Endodermal cell (in vitro differentiated cells): ENCODE measurements at regions not wholly inside any gene's neighbourhood (a gene's known extent, or its start where the extent isn't known, plus 50 kb on each side); places are given as distances from the start of the nearest gene placed in this dataset.

Source experiments
- DNase-seq: peaks from one replicate; pipeline ENCODE4 v3.0.0-alpha.2; 2017
- H3K27ac ChIP-seq: 2 replicates; pipeline ENCODE4 v1.5.1; 2013; ENCODE audit warnings: mild to moderate bottlenecking, low read depth, low read length, moderate library complexity
- H3K27me3 ChIP-seq: 2 replicates; pipeline ENCODE4 v1.6.1; 2013; ENCODE audit warnings: mild to moderate bottlenecking, low read length, moderate library complexity; ENCODE audit not compliant: insufficient read depth, control insufficient read depth, poor library complexity, severe bottlenecking
- H3K36me3 ChIP-seq: 2 replicates; pipeline ENCODE4 v1.7.0; 2013; ENCODE audit warnings: mild to moderate bottlenecking, low read length, moderate library complexity; ENCODE audit not compliant: control insufficient read depth, insufficient read depth
- H3K4me1 ChIP-seq: one replicate; pipeline ENCODE4 v1.7.0; 2013; ENCODE audit warnings: low read length; ENCODE audit not compliant: control insufficient read depth, insufficient read depth
- H3K4me3 ChIP-seq: 2 replicates; pipeline ENCODE4 v1.5.1; 2013; ENCODE audit warnings: mild to moderate bottlenecking, low read length, moderate library complexity
- H3K9ac ChIP-seq: 2 replicates; pipeline ENCODE4 v1.6.1; 2013; ENCODE audit warnings: mild to moderate bottlenecking, low read length, moderate library complexity; ENCODE audit not compliant: poor library complexity, severe bottlenecking; ENCODE audit errors: extremely low read depth
- H3K9me3 ChIP-seq: 2 replicates; pipeline ENCODE4 v1.6.1; 2013; ENCODE audit warnings: mild to moderate bottlenecking, low read length, moderate library complexity; ENCODE audit not compliant: control insufficient read depth
- H3K27ac Mint-ChIP-seq: 2 replicates; pipeline ENCODE4 v1.8.0; 2020; ENCODE audit warnings: mixed read lengths
- H3K27me3 Mint-ChIP-seq: 2 replicates; pipeline ENCODE4 v1.8.0; 2021; ENCODE audit warnings: mild to moderate bottlenecking, mixed read lengths; ENCODE audit not compliant: insufficient read depth
- H3K36me3 Mint-ChIP-seq: 2 replicates; pipeline ENCODE4 v1.8.0; 2020; ENCODE audit warnings: low read depth, mixed read lengths
- H3K4me1 Mint-ChIP-seq: 2 replicates; pipeline ENCODE4 v1.8.0; 2020; ENCODE audit warnings: mixed read lengths
- H3K4me3 Mint-ChIP-seq: 2 replicates; pipeline ENCODE4 v1.8.0; 2020; ENCODE audit warnings: mild to moderate bottlenecking, moderate library complexity, mixed read lengths
- H3K9me3 Mint-ChIP-seq: 2 replicates; pipeline ENCODE4 v1.8.0; 2020; ENCODE audit warnings: mild to moderate bottlenecking, mixed read lengths
- WGBS, 2 experiments: methylation state at CpG; one replicate each; pipeline versions ENCODE4 v1.1.5 to v1.1.7; 2013; ENCODE audit warnings: missing lambda C conversion rate in 2 of 2, mixed read lengths in 1 of 2; ENCODE audit not compliant: insufficient coverage in 1 of 2, insufficient read length in 1 of 2; 5-methylcytosine and 5-hydroxymethylcytosine counted together
- TF ChIP-seq, protein P1 (sequence below): fragments of 200-600 bp; sonication (generic); conservative IDR thresholded peaks from 2 replicates; pipeline ENCODE4 v1.5.0; 2021; ENCODE audit warnings: antibody characterized with exemption, mild to moderate bottlenecking

DNA sequence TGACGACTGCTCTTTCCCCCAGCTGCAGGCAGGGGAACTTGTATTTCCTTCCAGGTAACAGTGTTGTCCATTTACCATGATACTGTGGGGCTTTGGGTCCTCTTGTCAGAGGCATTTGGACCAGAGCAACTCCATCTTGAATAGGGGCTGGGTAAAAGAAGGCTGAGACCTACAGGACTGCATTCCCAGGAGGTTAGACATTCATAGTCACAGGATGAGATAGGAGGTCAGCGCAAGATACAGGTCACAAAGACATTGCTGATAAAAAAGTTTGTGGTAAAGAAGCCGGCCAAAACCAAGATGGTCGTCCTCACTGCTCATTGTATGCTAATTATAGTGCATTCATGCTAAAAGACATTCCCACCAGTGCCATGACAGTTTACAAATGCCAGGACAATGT is 249.5 kb downstream of the SLC4A3 start:
- WGBS, 2 experiments, result 77 to 94% methylated on average over 2 to 4 of the region's 4 CpGs
- H3K36me3 ChIP-seq, result no peaks in the 10 kb centered on the region

DNA sequence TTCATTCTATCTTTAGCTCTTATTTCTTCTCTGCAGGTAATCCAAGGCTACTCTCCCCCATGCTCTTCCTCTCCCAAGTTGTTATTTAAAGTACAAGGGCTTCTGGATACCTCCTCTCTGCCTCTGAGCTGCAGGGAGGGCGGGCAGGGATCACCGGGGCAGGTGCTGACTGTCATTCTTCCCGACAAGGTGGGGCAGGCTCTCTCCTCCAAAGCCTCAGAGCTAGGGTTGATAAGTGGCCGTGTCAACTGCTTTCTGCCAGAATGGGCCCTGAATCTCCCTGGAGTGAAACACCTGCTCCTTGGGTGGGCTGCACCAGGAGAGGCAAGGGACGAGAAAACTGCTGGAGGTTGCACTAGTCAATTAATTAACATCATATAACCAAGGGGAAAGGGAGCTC is 250.3 kb downstream of the SLC4A3 start:
- H3K4me3 ChIP-seq, result no peak overlapping the region
- TF ChIP-seq, protein P1, sequence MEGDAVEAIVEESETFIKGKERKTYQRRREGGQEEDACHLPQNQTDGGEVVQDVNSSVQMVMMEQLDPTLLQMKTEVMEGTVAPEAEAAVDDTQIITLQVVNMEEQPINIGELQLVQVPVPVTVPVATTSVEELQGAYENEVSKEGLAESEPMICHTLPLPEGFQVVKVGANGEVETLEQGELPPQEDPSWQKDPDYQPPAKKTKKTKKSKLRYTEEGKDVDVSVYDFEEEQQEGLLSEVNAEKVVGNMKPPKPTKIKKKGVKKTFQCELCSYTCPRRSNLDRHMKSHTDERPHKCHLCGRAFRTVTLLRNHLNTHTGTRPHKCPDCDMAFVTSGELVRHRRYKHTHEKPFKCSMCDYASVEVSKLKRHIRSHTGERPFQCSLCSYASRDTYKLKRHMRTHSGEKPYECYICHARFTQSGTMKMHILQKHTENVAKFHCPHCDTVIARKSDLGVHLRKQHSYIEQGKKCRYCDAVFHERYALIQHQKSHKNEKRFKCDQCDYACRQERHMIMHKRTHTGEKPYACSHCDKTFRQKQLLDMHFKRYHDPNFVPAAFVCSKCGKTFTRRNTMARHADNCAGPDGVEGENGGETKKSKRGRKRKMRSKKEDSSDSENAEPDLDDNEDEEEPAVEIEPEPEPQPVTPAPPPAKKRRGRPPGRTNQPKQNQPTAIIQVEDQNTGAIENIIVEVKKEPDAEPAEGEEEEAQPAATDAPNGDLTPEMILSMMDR, result no peak
- H3K27ac ChIP-seq, result no peak overlapping the region
- Mint-ChIP-seq H3K9me3 (peaks cover 1% of the 10 kb centered on the region), H3K4me1 (peaks cover 42% of the 10 kb centered on the region), H3K27me3 (no peaks in the 10 kb centered on the region), H3K36me3 (no peaks in the 10 kb centered on the region), H3K27ac (no peak overlapping the region), H3K4me3 (no peak overlapping the region)
- DNase-seq, result no peak
- H3K4me1 ChIP-seq, result peaks cover 8% of the 10 kb centered on the region
- 71 to 75% methylated on average over 4 to 5 of the region's 5 CpGs for WGBS, 2 experiments
- no peaks in the 10 kb centered on the region for H3K36me3 ChIP-seq
- H3K9me3 ChIP-seq, result no peaks in the 10 kb centered on the region
- H3K9ac ChIP-seq, result no peak overlapping the region
- no peaks in the 10 kb centered on the region for H3K27me3 ChIP-seq

More for the DNA sequence above, 249.5 kb downstream of the SLC4A3 start:
- no peak overlapping the region for H3K4me3 ChIP-seq
- no peaks in the 10 kb centered on the region for H3K36me3 Mint-ChIP-seq
- no peak overlapping the region for H3K27ac Mint-ChIP-seq
- no peak overlapping the region for H3K9ac ChIP-seq
- H3K9me3 Mint-ChIP-seq, result peaks cover 1% of the 10 kb centered on the region
- no peaks in the 10 kb centered on the region for H3K27me3 ChIP-seq
- TF ChIP-seq, protein P1, result no peak
- no peaks in the 10 kb centered on the region for H3K9me3 ChIP-seq
- H3K4me3 Mint-ChIP-seq, result no peak overlapping the region
- H3K27ac ChIP-seq, result no peak overlapping the region
- H3K4me1 Mint-ChIP-seq, result peaks cover 47% of the 10 kb centered on the region
- H3K27me3 Mint-ChIP-seq, result no peaks in the 10 kb centered on the region
- H3K4me1 ChIP-seq, result peaks cover 8% of the 10 kb centered on the region
- DNase-seq, result no peak

DNA sequence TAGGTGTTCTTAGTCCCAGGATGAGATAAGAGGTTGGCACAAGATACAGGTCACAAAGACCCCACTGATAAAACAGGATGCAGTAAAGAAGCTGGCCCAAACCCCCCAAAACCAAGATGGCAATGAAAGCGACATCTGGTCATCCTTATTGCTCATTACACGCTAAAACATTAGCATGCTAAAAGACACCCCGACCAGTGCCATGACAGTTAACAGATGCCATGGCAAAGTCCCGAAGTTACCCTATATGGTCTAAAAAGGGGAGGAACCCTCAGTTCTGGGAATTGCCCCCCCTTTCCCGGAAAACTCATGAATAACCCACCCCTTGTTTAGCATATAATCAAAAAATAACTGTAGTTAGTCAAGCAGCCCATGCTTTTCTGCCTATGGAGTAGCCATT is 251.1 kb downstream of the SLC4A3 start:
- H3K9me3 ChIP-seq, result no peaks in the 10 kb centered on the region
- Mint-ChIP-seq H3K27me3 (no peaks in the 10 kb centered on the region), H3K9me3 (peaks cover 1% of the 10 kb centered on the region), H3K4me1 (peaks cover 39% of the 10 kb centered on the region), H3K27ac (no peak overlapping the region), H3K36me3 (no peaks in the 10 kb centered on the region), H3K4me3 (no peak overlapping the region)
- no peak for DNase-seq
- no peak overlapping the region for H3K27ac ChIP-seq
- no peaks in the 10 kb centered on the region for H3K36me3 ChIP-seq
- no peaks in the 10 kb centered on the region for H3K27me3 ChIP-seq
- WGBS, 2 experiments, result 92% methylated on average over 2 to 5 of the region's 5 CpGs
- no peak overlapping the region for H3K4me3 ChIP-seq
- TF ChIP-seq, protein P1, result no peak
- H3K9ac ChIP-seq, result no peak overlapping the region
- peaks cover 8% of the 10 kb centered on the region for H3K4me1 ChIP-seq
